ENCODE measurements at regions not wholly inside any gene's neighbourhood (a gene's known extent, or its start where the extent isn't known, plus 50 kb on each side); places are given as distances from the start of the nearest gene placed in this dataset.

DNA sequence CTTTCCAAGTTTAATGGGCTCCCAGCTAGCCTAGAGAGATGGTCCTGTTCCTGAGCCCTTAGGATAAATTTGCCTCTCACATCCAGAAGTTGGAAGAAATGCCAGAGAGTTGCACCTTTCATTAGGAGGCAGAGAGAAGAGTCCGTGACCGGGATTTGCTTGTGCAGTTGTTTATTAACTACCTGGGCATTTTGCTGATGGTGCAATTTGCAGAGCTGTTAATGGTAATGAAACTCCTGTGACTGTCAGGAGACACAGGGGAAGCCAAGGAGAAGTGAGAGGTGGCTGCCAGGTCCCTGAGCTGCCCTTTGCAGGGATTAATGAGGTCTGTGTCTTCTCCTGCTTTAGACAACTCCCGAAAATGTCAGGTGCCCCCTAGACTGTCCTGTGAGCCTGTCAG is 69.1 kb upstream of the B3GAT1 start:
- Histone ChIP-seq H3K4me3 (ENCODE audit: low read depth, low read length) (no peak overlapping the region), H3K27me3 (ENCODE audit: control insufficient read depth, insufficient read depth, low read length) (no peaks in the 10 kb centered on the region), H3K36me3 (ENCODE audit: control insufficient read depth, insufficient read depth, low read length) (no peaks in the 10 kb centered on the region)
- TF ChIP-seq CTCF (IDR thresholded peaks at IDR 0.05; ENCODE audit: insufficient read depth, low read length, severe bottlenecking): no peak
- FAIRE-seq (no peak), DNase-seq (ENCODE audit: low read depth) (no peak)

- no peak for DNase-seq (ENCODE audit: low read depth)
- Histone ChIP-seq H3K27me3 (ENCODE audit: control insufficient read depth, insufficient read depth, low read length) (no peaks in the 10 kb centered on the region), H3K36me3 (ENCODE audit: control insufficient read depth, insufficient read depth, low read length) (no peaks in the 10 kb centered on the region), H3K4me3 (ENCODE audit: low read depth, low read length) (no peak overlapping the region)
- no peak for TF ChIP-seq CTCF (IDR thresholded peaks at IDR 0.05; ENCODE audit: insufficient read depth, low read length, severe bottlenecking)
- FAIRE-seq: no peak
Observed at GRCh38 chr11:134480136-134480712, 68.2 kb upstream of the B3GAT1 start.

DNA sequence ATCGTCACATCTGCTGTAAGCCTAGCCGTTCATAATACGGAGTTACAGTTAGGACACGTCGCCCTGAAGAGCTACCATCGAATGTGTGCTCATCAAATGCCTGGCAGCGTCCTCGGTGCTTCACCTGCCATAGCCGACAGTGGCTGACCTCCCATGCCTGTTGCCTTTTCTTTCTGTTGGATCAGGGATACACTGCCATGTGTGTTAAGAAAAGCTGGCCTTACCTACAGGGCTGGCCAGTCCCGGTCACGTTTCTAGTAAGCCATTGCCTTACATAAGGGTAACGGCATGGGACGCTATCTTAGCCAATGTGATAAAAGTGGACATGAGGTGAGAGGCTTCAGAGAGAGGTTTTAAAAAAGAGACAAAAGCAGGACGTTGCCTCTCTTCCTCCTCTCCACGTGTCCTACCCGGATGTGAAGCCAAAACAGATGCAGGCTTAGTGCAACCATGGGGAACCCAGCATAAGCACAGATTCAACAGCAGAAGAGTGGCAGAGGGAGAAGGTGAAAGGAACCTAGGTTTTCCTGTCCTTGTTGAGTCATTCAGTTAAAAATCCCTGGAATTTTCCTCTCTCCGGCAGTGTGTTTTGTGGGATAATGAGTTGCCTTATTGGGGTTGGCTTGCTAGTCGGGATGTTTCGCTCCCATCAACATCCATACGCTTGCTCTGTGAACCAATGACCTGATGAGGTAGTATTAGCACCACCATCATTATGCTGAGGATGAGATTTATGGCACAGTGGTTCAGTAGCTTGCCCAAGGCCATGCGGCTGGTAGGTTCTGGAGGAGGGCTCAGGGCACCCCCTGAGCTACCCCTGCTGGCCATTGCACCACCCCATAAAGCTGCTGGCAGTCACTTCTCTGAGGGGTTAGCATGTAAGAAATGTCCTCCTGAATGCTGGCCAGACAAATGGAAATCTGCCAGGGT is 67.4 kb upstream of the B3GAT1 start:
- no peak for DNase-seq (ENCODE audit: low read depth)
- H3K27me3 ChIP-seq (ENCODE audit: control insufficient read depth, insufficient read depth, low read length): no peaks in the 10 kb centered on the region

GRCh38 chr11:134478611-134479010 is 66.6 kb upstream of the B3GAT1 start:
- Histone ChIP-seq H3K27me3 (ENCODE audit: control insufficient read depth, insufficient read depth, low read length) (no peaks in the 10 kb centered on the region), H3K36me3 (ENCODE audit: control insufficient read depth, insufficient read depth, low read length) (no peaks in the 10 kb centered on the region), H3K4me3 (ENCODE audit: low read depth, low read length) (no peak overlapping the region)
- FAIRE-seq: no peak
- no peak for TF ChIP-seq CTCF (IDR thresholded peaks at IDR 0.05; ENCODE audit: insufficient read depth, low read length, severe bottlenecking)
- no peak for DNase-seq (ENCODE audit: low read depth)

More for the DNA sequence above, 67.4 kb upstream of the B3GAT1 start:
- Histone ChIP-seq H3K4me3 (ENCODE audit: low read depth, low read length) (no peak overlapping the region), H3K36me3 (ENCODE audit: control insufficient read depth, insufficient read depth, low read length) (no peaks in the 10 kb centered on the region)
- no peak for FAIRE-seq
- TF ChIP-seq CTCF (IDR thresholded peaks at IDR 0.05; ENCODE audit: insufficient read depth, low read length, severe bottlenecking): no peak

- no peaks in the 10 kb centered on the region for H3K36me3 ChIP-seq (ENCODE audit: control insufficient read depth, insufficient read depth, low read length)
- no peaks in the 10 kb centered on the region for H3K27me3 ChIP-seq (ENCODE audit: control insufficient read depth, insufficient read depth, low read length)
- FAIRE-seq (no peak), DNase-seq (ENCODE audit: low read depth) (no peak)
- no peak for TF ChIP-seq CTCF (IDR thresholded peaks at IDR 0.05; ENCODE audit: insufficient read depth, low read length, severe bottlenecking)
- no peak overlapping the region for H3K4me3 ChIP-seq (ENCODE audit: low read depth, low read length)
Observed at GRCh38 chr11:134478176-134478575, 66.1 kb upstream of the B3GAT1 start.

Measured in bronchial epithelial cell (primary cell).